ENCODE measurements at regions not wholly inside any gene's neighbourhood (a gene's known extent, or its start where the extent isn't known, plus 50 kb on each side); places are given as distances from the start of the nearest gene placed in this dataset.

GRCh38 chr5:68780299-68780955 is 313.4 kb upstream of the SLC30A5 start:
- ChIA-PET CTCF (ENCODE audit: unreplicated experiment) (no interaction called here), POLR2A (no interaction called here)
- Histone ChIP-seq H3K27ac (ENCODE audit: low read depth, low read length, poor library complexity, severe bottlenecking) (no peak overlapping the region), H3K9me2 (ENCODE audit: insufficient read depth, low read length) (no peaks in the 10 kb centered on the region), H2AFZ (ENCODE audit: low read length) (no peak overlapping the region), H3K9me3 (ENCODE audit: low read length) (no peaks in the 10 kb centered on the region), H3K4me1 (ENCODE audit: insufficient read depth, low read length, poor library complexity, severe bottlenecking) (no peaks in the 10 kb centered on the region), H3K4me3 (ENCODE audit: low read depth, low read length, poor library complexity, severe bottlenecking) (no peak overlapping the region), H3K79me2 (ENCODE audit: insufficient read depth, low read depth, low read length) (no peaks in the 10 kb centered on the region), H3K36me3 (ENCODE audit: insufficient read depth, low read length) (no peaks in the 10 kb centered on the region), H3K4me2 (ENCODE audit: low read length) (no peak overlapping the region), H4K20me1 (ENCODE audit: insufficient read depth, low read length) (no peaks in the 10 kb centered on the region)
- intact Hi-C loops (cut with micrococcal nuclease; ENCODE audit: unreplicated experiment): no loop called here
- no peak for DNase-seq (ENCODE audit: low spot score)
- BruUV-seq (replicated peaks): no TSS peak
- TF ChIP-seq CTCF (conservative IDR thresholded peaks at IDR 0.05; ENCODE audit: low read length): no peak
- no peak for TF ChIP-seq EZH2phosphoT487 (IDR thresholded peaks at IDR 0.05; ENCODE audit: borderline replicate concordance, low read depth, low read length)

- no peak overlapping the region for H3K4me2 ChIP-seq (ENCODE audit: low read length)
- H3K27ac ChIP-seq (ENCODE audit: low read depth, low read length, poor library complexity, severe bottlenecking): no peak overlapping the region
- H3K36me3 ChIP-seq (ENCODE audit: insufficient read depth, low read length): no peaks in the 10 kb centered on the region
- H3K9me3 ChIP-seq (ENCODE audit: low read length): no peaks in the 10 kb centered on the region
- no peak for TF ChIP-seq EZH2phosphoT487 (IDR thresholded peaks at IDR 0.05; ENCODE audit: borderline replicate concordance, low read depth, low read length)
- TF ChIP-seq CTCF (conservative IDR thresholded peaks at IDR 0.05; ENCODE audit: low read length): no peak
- intact Hi-C loops (cut with micrococcal nuclease; ENCODE audit: unreplicated experiment): no loop called here
- no peak for DNase-seq (ENCODE audit: low spot score)
- BruUV-seq (replicated peaks): no TSS peak
- no peaks in the 10 kb centered on the region for H4K20me1 ChIP-seq (ENCODE audit: insufficient read depth, low read length)
- no peak overlapping the region for H3K4me3 ChIP-seq (ENCODE audit: low read depth, low read length, poor library complexity, severe bottlenecking)
- CTCF ChIA-PET (ENCODE audit: unreplicated experiment): no interaction called here
- H3K79me2 ChIP-seq (ENCODE audit: insufficient read depth, low read depth, low read length): no peaks in the 10 kb centered on the region
- H2AFZ ChIP-seq (ENCODE audit: low read length): no peak overlapping the region
- H3K9me2 ChIP-seq (ENCODE audit: insufficient read depth, low read length): no peaks in the 10 kb centered on the region
- no peaks in the 10 kb centered on the region for H3K4me1 ChIP-seq (ENCODE audit: insufficient read depth, low read length, poor library complexity, severe bottlenecking)
- POLR2A ChIA-PET: no interaction called here
Observed at GRCh38 chr5:68793074-68793473, 300.7 kb upstream of the SLC30A5 start.

- H3K9me2 ChIP-seq (ENCODE audit: insufficient read depth, low read length): no peaks in the 10 kb centered on the region
- no peak overlapping the region for H3K4me2 ChIP-seq (ENCODE audit: low read length)
- H2AFZ ChIP-seq (ENCODE audit: low read length): no peak overlapping the region
- intact Hi-C loops (cut with micrococcal nuclease; ENCODE audit: unreplicated experiment): no loop called here
- BruUV-seq (replicated peaks): no TSS peak
- no peak overlapping the region for H3K27ac ChIP-seq (ENCODE audit: low read depth, low read length, poor library complexity, severe bottlenecking)
- no peaks in the 10 kb centered on the region for H3K9me3 ChIP-seq (ENCODE audit: low read length)
- no peaks in the 10 kb centered on the region for H3K4me1 ChIP-seq (ENCODE audit: insufficient read depth, low read length, poor library complexity, severe bottlenecking)
- TF ChIP-seq CTCF (conservative IDR thresholded peaks at IDR 0.05; ENCODE audit: low read length) (no peak), EZH2phosphoT487 (IDR thresholded peaks at IDR 0.05; ENCODE audit: borderline replicate concordance, low read depth, low read length) (no peak)
- H3K36me3 ChIP-seq (ENCODE audit: insufficient read depth, low read length): no peaks in the 10 kb centered on the region
- POLR2A ChIA-PET: no interaction called here
- no peak overlapping the region for H3K4me3 ChIP-seq (ENCODE audit: low read depth, low read length, poor library complexity, severe bottlenecking)
- no peaks in the 10 kb centered on the region for H4K20me1 ChIP-seq (ENCODE audit: insufficient read depth, low read length)
- no peaks in the 10 kb centered on the region for H3K79me2 ChIP-seq (ENCODE audit: insufficient read depth, low read depth, low read length)
- no peak for DNase-seq (ENCODE audit: low spot score)
- CTCF ChIA-PET (ENCODE audit: unreplicated experiment): no interaction called here
Observed at GRCh38 chr5:68793993-68794392, 299.8 kb upstream of the SLC30A5 start.
